ENCODE measurements at regions not wholly inside any gene's neighbourhood (a gene's known extent, or its start where the extent isn't known, plus 50 kb on each side); places are given as distances from the start of the nearest gene placed in this dataset.

DNA sequence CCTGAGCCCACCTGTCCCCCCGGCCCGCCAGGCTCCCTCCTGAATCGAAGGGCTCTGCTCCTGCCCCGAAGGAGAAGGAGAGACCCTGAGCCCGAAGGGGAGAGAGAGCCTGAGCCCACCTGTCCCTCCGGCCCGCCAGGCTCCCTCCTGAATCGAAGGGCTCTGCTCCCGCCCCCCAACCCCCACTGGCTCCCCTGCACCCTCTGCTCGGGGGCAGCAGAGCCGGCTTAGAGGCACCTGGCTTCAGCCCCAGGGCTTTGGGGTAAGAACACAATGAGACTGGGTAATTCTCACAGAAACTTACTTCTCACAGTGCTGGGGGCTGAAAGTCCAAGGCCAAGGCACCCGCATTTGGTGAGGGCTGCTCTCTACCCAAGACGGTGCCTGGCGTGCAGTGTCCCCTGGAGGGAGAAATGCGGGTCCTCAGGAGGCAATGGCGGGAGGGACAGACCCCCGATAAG, 53.1 kb upstream of the FBRSL1 start:
- Histone ChIP-seq H3K9me3 (ENCODE audit: severe bottlenecking) (no peaks in the 10 kb centered on the region), H3K4me3 (ENCODE audit: severe bottlenecking) (no peak overlapping the region), H3K36me3 (ENCODE audit: low read depth) (no peaks in the 10 kb centered on the region), H3K4me1 (ENCODE audit: insufficient read depth, poor library complexity, severe bottlenecking) (no peaks in the 10 kb centered on the region), H3K27me3 (ENCODE audit: insufficient read depth, poor library complexity, severe bottlenecking) (peaks cover 6% of the 10 kb centered on the region), H3K27ac (ENCODE audit: poor library complexity, severe bottlenecking) (no peak overlapping the region)
- DNase-seq (ENCODE audit: low spot score) = no peak
- TF ChIP-seq, protein P1, sequence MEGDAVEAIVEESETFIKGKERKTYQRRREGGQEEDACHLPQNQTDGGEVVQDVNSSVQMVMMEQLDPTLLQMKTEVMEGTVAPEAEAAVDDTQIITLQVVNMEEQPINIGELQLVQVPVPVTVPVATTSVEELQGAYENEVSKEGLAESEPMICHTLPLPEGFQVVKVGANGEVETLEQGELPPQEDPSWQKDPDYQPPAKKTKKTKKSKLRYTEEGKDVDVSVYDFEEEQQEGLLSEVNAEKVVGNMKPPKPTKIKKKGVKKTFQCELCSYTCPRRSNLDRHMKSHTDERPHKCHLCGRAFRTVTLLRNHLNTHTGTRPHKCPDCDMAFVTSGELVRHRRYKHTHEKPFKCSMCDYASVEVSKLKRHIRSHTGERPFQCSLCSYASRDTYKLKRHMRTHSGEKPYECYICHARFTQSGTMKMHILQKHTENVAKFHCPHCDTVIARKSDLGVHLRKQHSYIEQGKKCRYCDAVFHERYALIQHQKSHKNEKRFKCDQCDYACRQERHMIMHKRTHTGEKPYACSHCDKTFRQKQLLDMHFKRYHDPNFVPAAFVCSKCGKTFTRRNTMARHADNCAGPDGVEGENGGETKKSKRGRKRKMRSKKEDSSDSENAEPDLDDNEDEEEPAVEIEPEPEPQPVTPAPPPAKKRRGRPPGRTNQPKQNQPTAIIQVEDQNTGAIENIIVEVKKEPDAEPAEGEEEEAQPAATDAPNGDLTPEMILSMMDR (IDR thresholded peaks at IDR 0.05; ENCODE audit: poor library complexity, severe bottlenecking) = no peak
- ATAC-seq (ENCODE audit: low read depth) = no peak

GRCh38 chr12:132435486-132436187, 54.3 kb upstream of the FBRSL1 start:
- Histone ChIP-seq H3K9me3 (ENCODE audit: severe bottlenecking) (no peaks in the 10 kb centered on the region), H3K27me3 (ENCODE audit: insufficient read depth, poor library complexity, severe bottlenecking) (peaks cover 6% of the 10 kb centered on the region), H3K4me1 (ENCODE audit: insufficient read depth, poor library complexity, severe bottlenecking) (no peaks in the 10 kb centered on the region), H3K27ac (ENCODE audit: poor library complexity, severe bottlenecking) (no peak overlapping the region), H3K36me3 (ENCODE audit: low read depth) (no peaks in the 10 kb centered on the region), H3K4me3 (ENCODE audit: severe bottlenecking) (no peak overlapping the region)
- ATAC-seq (ENCODE audit: low read depth) = no peak
- no peak for DNase-seq (ENCODE audit: low spot score)
- TF ChIP-seq, protein P1 (IDR thresholded peaks at IDR 0.05; ENCODE audit: poor library complexity, severe bottlenecking) = no peak

GRCh38 chr12:132433641-132434395, 56.1 kb upstream of the FBRSL1 start:
- H3K4me3 ChIP-seq (ENCODE audit: severe bottlenecking) = no peak overlapping the region
- H3K27ac ChIP-seq (ENCODE audit: poor library complexity, severe bottlenecking) = no peak overlapping the region
- TF ChIP-seq, protein P1 (IDR thresholded peaks at IDR 0.05; ENCODE audit: poor library complexity, severe bottlenecking) = no peak
- DNase-seq (ENCODE audit: low spot score) = no peak
- peaks cover 6% of the 10 kb centered on the region for H3K27me3 ChIP-seq (ENCODE audit: insufficient read depth, poor library complexity, severe bottlenecking)
- H3K36me3 ChIP-seq (ENCODE audit: low read depth) = no peaks in the 10 kb centered on the region
- no peak for ATAC-seq (ENCODE audit: low read depth)
- no peaks in the 10 kb centered on the region for H3K9me3 ChIP-seq (ENCODE audit: severe bottlenecking)
- H3K4me1 ChIP-seq (ENCODE audit: insufficient read depth, poor library complexity, severe bottlenecking) = no peaks in the 10 kb centered on the region

DNA sequence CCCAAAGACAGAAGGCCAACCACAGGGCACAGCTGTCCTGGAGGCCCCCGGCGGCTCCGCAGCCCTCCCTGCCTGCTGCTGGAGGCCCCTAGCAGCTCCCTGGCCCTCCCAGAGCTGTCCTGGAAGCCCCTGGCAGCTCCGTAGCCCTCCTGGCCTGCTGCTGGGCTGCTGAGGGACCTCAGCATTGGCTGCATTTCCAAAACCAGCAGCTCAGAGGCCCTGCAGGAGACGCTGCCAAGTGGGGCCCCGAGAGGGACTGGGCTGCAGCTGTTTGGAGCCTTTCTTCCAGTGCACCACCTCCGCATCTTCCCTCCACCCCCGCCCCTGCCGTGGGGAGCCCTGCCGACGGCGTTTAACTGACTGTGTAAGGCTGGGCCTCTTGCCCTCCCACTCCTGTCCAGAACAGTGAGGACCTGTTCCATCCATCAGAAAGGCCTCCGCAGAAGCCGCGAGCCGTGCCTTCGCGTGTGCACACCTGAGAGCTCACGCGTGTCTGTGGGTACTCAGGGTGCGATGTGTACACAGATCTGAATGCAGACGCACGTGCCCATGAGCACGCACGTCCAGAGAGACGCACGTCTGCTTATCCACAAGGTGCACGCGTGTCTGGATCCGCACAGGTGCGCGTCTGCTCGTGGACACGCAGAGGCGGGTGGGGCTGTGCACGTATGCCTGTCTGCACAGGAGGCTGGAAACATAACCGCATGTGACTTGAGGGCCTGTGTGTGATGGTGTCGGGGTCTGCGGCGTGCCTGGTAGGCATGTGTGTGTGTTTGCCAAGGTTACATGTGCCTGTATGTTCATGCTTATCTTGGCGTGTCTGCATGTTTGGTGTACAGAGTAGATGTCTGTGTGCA, 57.0 kb upstream of the FBRSL1 start:
- Histone ChIP-seq H3K27ac (ENCODE audit: poor library complexity, severe bottlenecking) (no peak overlapping the region), H3K4me3 (ENCODE audit: severe bottlenecking) (no peak overlapping the region), H3K4me1 (ENCODE audit: insufficient read depth, poor library complexity, severe bottlenecking) (no peaks in the 10 kb centered on the region), H3K9me3 (ENCODE audit: severe bottlenecking) (no peaks in the 10 kb centered on the region), H3K27me3 (ENCODE audit: insufficient read depth, poor library complexity, severe bottlenecking) (peaks cover 6% of the 10 kb centered on the region), H3K36me3 (ENCODE audit: low read depth) (no peaks in the 10 kb centered on the region)
- DNase-seq (ENCODE audit: low spot score) (no peak), ATAC-seq (ENCODE audit: low read depth) (no peak)
- TF ChIP-seq, protein P1 (IDR thresholded peaks at IDR 0.05; ENCODE audit: poor library complexity, severe bottlenecking) = no peak

Data from RWPE2 (cell line).